ENCODE measurements at regions not wholly inside any gene's neighbourhood (a gene's known extent, or its start where the extent isn't known, plus 50 kb on each side); places are given as distances from the start of the nearest gene placed in this dataset.

DNA sequence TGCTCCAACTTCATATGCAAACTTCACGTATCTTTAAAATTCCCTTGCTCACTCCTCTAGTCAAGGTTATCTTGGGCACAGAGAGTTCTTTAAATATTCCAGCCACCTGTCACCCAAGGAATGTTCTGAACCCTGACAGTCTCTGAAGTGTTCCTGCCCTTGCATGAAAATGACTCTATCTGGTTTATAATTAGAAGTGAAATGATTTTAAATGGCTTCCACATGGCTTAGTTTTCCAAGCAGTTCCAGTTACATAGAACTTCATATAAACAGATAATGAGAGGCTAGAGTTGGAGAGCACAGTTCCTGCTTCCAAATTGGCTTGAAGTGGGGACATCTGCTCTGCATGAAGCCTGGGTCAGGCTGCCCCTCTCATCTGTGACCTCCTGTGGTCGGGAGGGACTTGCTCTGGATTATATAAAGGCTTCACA is 81.9 kb downstream of the SLC4A3 start:
- ATAC-seq (no peak), DNase-seq (no peak)
- no peaks in the 10 kb centered on the region for H3K9me3 Mint-ChIP-seq (ENCODE audit: insufficient read depth)
- H3K4me1 Mint-ChIP-seq (ENCODE audit: low read depth), result no peaks in the 10 kb centered on the region
- CTCF ChIA-PET, result no interaction called here
- POLR2A ChIA-PET, result no interaction called here
- H3K4me3 Mint-ChIP-seq, result no peak overlapping the region
- peaks cover 18% of the 10 kb centered on the region for H3K27me3 Mint-ChIP-seq (ENCODE audit: low read depth)
- H3K27ac Mint-ChIP-seq, result no peak overlapping the region
- H3K36me3 Mint-ChIP-seq (ENCODE audit: low read depth), result no peaks in the 10 kb centered on the region

DNA sequence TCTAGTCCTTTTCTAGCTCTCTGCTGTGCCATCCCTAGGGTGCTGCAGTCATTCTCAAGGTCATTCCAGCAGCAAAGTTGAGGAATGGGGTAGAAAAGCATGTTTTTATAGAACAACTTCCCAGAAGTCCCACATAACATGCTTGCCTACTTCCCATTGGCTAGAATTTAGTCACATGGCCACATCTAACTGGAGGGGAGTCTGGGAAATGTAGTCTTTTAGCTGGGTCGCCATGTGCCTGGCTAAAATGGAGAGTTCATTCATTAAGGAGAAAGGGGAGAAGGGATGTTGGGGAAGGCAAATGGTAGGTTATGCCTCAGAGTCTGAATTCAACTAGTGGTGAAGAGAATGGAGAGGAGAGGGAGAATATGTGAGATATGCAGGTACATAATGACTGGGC is 85.7 kb downstream of the SLC4A3 start:
- Mint-ChIP-seq H3K9me3 (ENCODE audit: insufficient read depth) (no peaks in the 10 kb centered on the region), H3K27ac (no peak overlapping the region), H3K36me3 (ENCODE audit: low read depth) (no peaks in the 10 kb centered on the region), H3K4me3 (no peak overlapping the region), H3K27me3 (ENCODE audit: low read depth) (peaks cover 18% of the 10 kb centered on the region), H3K4me1 (ENCODE audit: low read depth) (no peaks in the 10 kb centered on the region)
- DNase-seq, result no peak
- ChIA-PET POLR2A (no interaction called here), CTCF (no interaction called here)
- ATAC-seq, result no peak

GRCh38 chr2:219714681-219715400 is 87.4 kb downstream of the SLC4A3 start:
- H3K4me3 Mint-ChIP-seq, result no peak overlapping the region
- ChIA-PET POLR2A (no interaction called here), CTCF (interaction anchor here (1.1 kb wide), 1 partner anchor 174 kb away, joined by 3 read pairs; no protein-coding TSS in a partner anchor)
- H3K4me1 Mint-ChIP-seq (ENCODE audit: low read depth), result no peaks in the 10 kb centered on the region
- no peaks in the 10 kb centered on the region for H3K36me3 Mint-ChIP-seq (ENCODE audit: low read depth)
- ATAC-seq, result no peak
- no peaks in the 10 kb centered on the region for H3K9me3 Mint-ChIP-seq (ENCODE audit: insufficient read depth)
- H3K27me3 Mint-ChIP-seq (ENCODE audit: low read depth), result peaks cover 14% of the 10 kb centered on the region
- DNase-seq, result no peak
- H3K27ac Mint-ChIP-seq, result no peak overlapping the region

- ATAC-seq (no peak), DNase-seq (no peak)
- H3K27ac Mint-ChIP-seq, result no peak overlapping the region
- POLR2A ChIA-PET, result no interaction called here
- CTCF ChIA-PET, result no interaction called here
- no peaks in the 10 kb centered on the region for H3K36me3 Mint-ChIP-seq (ENCODE audit: low read depth)
- H3K4me1 Mint-ChIP-seq (ENCODE audit: low read depth), result no peaks in the 10 kb centered on the region
- H3K4me3 Mint-ChIP-seq, result no peak overlapping the region
- no peaks in the 10 kb centered on the region for H3K9me3 Mint-ChIP-seq (ENCODE audit: insufficient read depth)
- H3K27me3 Mint-ChIP-seq (ENCODE audit: low read depth), result peaks cover 6% of the 10 kb centered on the region
Measured at GRCh38 chr2:219718066-219718465, 90.6 kb downstream of the SLC4A3 start.

GRCh38 chr2:219719521-219719920 is 92.1 kb downstream of the SLC4A3 start:
- CTCF ChIA-PET, result no interaction called here

DNA sequence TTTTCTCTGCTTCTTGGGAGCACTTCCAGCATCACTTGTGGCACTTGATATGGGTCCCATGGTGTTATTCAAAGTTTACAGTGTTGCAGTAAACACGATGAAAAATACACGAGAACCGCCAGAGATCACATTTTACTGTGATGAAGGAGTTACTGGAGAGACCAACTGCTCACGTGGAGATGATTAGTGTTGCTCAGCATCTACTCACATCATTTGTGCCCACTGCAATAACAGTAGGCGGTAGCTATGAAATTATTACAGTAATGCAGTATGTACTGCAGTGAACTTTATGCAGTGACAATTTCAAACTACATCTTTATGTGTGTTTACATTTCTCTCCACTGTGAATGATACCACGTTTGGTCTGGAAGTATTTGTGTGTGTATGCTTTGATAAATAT is 93.5 kb downstream of the SLC4A3 start:
- H3K4me1 Mint-ChIP-seq (ENCODE audit: low read depth), result no peaks in the 10 kb centered on the region
- ATAC-seq (no peak), DNase-seq (no peak)
- H3K9me3 Mint-ChIP-seq (ENCODE audit: insufficient read depth), result no peaks in the 10 kb centered on the region
- H3K27ac Mint-ChIP-seq, result no peak overlapping the region
- H3K4me3 Mint-ChIP-seq, result no peak overlapping the region
- CTCF ChIA-PET, result no interaction called here
- H3K27me3 Mint-ChIP-seq (ENCODE audit: low read depth), result peaks cover 4% of the 10 kb centered on the region
- H3K36me3 Mint-ChIP-seq (ENCODE audit: low read depth), result no peaks in the 10 kb centered on the region
- POLR2A ChIA-PET, result no interaction called here

More at GRCh38 chr2:219719521-219719920, 92.1 kb downstream of the SLC4A3 start:
- no peaks in the 10 kb centered on the region for H3K36me3 Mint-ChIP-seq (ENCODE audit: low read depth)
- DNase-seq (no peak), ATAC-seq (no peak)
- H3K27me3 Mint-ChIP-seq (ENCODE audit: low read depth), result peaks cover 2% of the 10 kb centered on the region
- H3K27ac Mint-ChIP-seq, result no peak overlapping the region
- H3K4me3 Mint-ChIP-seq, result no peak overlapping the region
- H3K9me3 Mint-ChIP-seq (ENCODE audit: insufficient read depth), result no peaks in the 10 kb centered on the region
- POLR2A ChIA-PET, result no interaction called here
- no peaks in the 10 kb centered on the region for H3K4me1 Mint-ChIP-seq (ENCODE audit: low read depth)

DNA sequence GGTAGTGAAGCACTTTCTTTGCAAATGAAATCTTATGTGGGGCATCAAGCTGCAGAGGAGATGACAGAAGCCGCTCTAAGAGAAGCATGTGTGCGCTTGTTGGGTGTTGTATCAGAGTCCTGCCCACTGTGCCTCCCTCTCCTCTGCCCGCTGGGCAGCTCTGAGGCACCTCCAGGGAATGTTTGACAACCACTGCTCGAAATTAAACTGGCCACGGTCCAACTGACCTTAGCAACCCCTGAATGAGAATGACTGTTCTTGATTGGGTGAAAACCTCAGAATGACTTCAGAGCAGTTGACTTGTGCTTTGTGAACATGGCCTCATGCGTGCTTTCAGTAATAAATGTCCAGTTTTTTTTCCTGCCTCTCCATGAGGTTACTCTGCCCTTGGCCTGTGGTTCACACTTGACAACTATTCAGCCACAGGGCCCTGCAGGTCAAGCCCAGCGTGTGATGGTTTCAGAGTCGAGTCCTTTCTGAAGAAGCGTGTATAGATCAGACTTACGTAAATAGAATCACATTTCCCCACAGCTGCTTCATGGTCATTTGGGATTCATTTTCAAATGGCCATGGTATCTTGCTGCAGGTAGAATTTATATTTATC is 94.9 kb downstream of the SLC4A3 start:
- POLR2A ChIA-PET, result no interaction called here

DNA sequence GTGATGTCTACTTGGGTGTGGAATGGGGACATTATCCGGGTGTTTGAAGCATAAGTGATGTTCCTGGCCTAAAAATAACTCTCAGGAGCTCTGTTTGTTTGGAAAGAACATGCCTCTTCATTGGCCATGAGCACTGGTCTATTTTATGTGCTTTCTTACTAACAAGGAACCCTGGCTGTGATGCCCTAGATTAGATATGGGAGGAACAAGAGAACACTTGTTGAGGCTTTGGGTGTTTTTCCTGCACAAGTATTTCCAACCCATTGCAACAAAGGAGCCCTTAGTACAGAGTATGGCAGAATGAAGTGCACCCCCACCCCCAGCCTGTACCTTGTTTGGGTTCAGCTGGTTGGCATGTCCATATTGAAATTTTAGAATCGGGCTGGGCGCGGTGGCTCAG is 95.9 kb downstream of the SLC4A3 start:
- H3K27ac Mint-ChIP-seq, result no peak overlapping the region
- no peak for ATAC-seq
- ChIA-PET POLR2A (no interaction called here), CTCF (no interaction called here)
- H3K36me3 Mint-ChIP-seq (ENCODE audit: low read depth), result no peaks in the 10 kb centered on the region
- H3K4me3 Mint-ChIP-seq, result no peak overlapping the region
- no peaks in the 10 kb centered on the region for H3K4me1 Mint-ChIP-seq (ENCODE audit: low read depth)
- DNase-seq, result no peak
- peaks cover 6% of the 10 kb centered on the region for H3K27me3 Mint-ChIP-seq (ENCODE audit: low read depth)
- H3K9me3 Mint-ChIP-seq (ENCODE audit: insufficient read depth), result no peaks in the 10 kb centered on the region

More for the DNA sequence above, 94.9 kb downstream of the SLC4A3 start:
- Mint-ChIP-seq H3K4me3 (no peak overlapping the region), H3K9me3 (ENCODE audit: insufficient read depth) (no peaks in the 10 kb centered on the region), H3K27me3 (ENCODE audit: low read depth) (peaks cover 6% of the 10 kb centered on the region), H3K27ac (no peak overlapping the region), H3K36me3 (ENCODE audit: low read depth) (no peaks in the 10 kb centered on the region), H3K4me1 (ENCODE audit: low read depth) (no peaks in the 10 kb centered on the region)
- ATAC-seq, result no peak
- CTCF ChIA-PET, result no interaction called here
- DNase-seq, result no peak

GRCh38 chr2:219724628-219725027 is 97.2 kb downstream of the SLC4A3 start:
- no peaks in the 10 kb centered on the region for H3K4me1 Mint-ChIP-seq (ENCODE audit: low read depth)
- no peak for ATAC-seq
- no peak overlapping the region for H3K27ac Mint-ChIP-seq
- ChIA-PET POLR2A (no interaction called here), CTCF (no interaction called here)
- DNase-seq, result no peak
- H3K9me3 Mint-ChIP-seq (ENCODE audit: insufficient read depth), result no peaks in the 10 kb centered on the region
- H3K27me3 Mint-ChIP-seq (ENCODE audit: low read depth), result peaks cover 6% of the 10 kb centered on the region
- H3K4me3 Mint-ChIP-seq, result no peak overlapping the region
- no peaks in the 10 kb centered on the region for H3K36me3 Mint-ChIP-seq (ENCODE audit: low read depth)

DNA sequence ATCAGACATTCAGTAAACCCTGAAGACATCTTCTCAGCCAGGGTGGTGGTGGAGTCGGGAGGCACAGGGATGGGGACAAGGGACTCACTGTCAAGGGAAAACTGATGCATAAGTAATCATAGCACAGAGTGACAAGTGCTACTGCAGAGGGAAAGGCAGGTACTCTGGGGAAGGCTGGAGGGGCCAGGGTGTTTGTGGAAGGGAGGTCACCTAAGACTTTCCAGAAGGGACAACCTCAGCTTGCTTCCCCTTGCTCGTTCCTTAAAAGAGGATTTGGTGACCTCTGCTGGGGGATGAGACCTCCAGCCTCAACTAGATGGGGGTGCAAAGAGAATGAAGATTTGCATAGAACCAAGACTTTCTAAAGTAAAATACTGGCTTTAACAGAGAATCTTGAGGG is 99.5 kb downstream of the SLC4A3 start:
- DNase-seq, result no peak
- no peaks in the 10 kb centered on the region for H3K9me3 Mint-ChIP-seq (ENCODE audit: insufficient read depth)
- no peaks in the 10 kb centered on the region for H3K36me3 Mint-ChIP-seq (ENCODE audit: low read depth)
- no peak overlapping the region for H3K27ac Mint-ChIP-seq
- peaks cover 13% of the 10 kb centered on the region for H3K27me3 Mint-ChIP-seq (ENCODE audit: low read depth)
- no peaks in the 10 kb centered on the region for H3K4me1 Mint-ChIP-seq (ENCODE audit: low read depth)
- ChIA-PET CTCF (no interaction called here), POLR2A (no interaction called here)
- ATAC-seq, result no peak
- H3K4me3 Mint-ChIP-seq, result no peak overlapping the region

- Mint-ChIP-seq H3K27ac (no peak overlapping the region), H3K27me3 (ENCODE audit: low read depth) (peaks cover 13% of the 10 kb centered on the region), H3K4me3 (no peak overlapping the region), H3K9me3 (ENCODE audit: insufficient read depth) (no peaks in the 10 kb centered on the region), H3K4me1 (ENCODE audit: low read depth) (no peaks in the 10 kb centered on the region), H3K36me3 (ENCODE audit: low read depth) (no peaks in the 10 kb centered on the region)
- POLR2A ChIA-PET, result no interaction called here
- no peak for ATAC-seq
- DNase-seq, result no peak
- CTCF ChIA-PET, result no interaction called here
Measured at GRCh38 chr2:219727771-219728429, 100.5 kb downstream of the SLC4A3 start.

DNA sequence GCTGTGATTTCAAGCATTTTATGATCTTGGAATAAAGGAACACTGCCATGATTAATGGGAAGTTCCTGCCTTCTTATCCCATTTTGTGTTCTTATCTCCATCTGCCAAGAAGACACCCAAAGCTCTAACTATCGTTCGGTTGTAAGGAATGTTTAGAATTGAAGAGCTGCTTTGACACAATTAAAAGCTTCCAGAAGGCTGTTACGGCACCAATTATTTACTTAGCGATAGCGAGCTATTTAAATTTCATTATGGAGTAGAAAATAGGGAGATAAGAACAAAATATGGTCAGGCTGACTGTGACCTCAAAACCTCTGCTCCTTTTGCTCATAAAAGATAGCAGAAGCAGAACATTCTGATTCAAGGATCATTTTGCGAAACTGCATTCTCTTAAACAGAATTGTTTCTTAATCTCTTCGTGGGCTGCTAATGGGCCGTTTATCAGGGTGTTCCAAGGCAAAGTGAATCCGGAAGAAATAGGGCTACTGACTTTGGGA is 101.6 kb downstream of the SLC4A3 start:
- ChIA-PET CTCF (no interaction called here), POLR2A (no interaction called here)
- ATAC-seq (no peak), DNase-seq (no peak)
- peaks cover 13% of the 10 kb centered on the region for H3K27me3 Mint-ChIP-seq (ENCODE audit: low read depth)
- no peaks in the 10 kb centered on the region for H3K36me3 Mint-ChIP-seq (ENCODE audit: low read depth)
- H3K27ac Mint-ChIP-seq, result no peak overlapping the region
- no peak overlapping the region for H3K4me3 Mint-ChIP-seq
- H3K9me3 Mint-ChIP-seq (ENCODE audit: insufficient read depth), result no peaks in the 10 kb centered on the region
- no peaks in the 10 kb centered on the region for H3K4me1 Mint-ChIP-seq (ENCODE audit: low read depth)
